Subcutaneous abdominal adipose tissue (tissue), 5 donors: ENCODE measurements at regions not wholly inside any gene's neighbourhood (a gene's known extent, or its start where the extent isn't known, plus 50 kb on each side); places are given as distances from the start of the nearest gene placed in this dataset.

ENCODE experiments used
- H3K27ac ChIP-seq: one replicate; pipeline ENCODE4 v1.7.0; 2013; ENCODE audit warnings: low read depth, mild to moderate bottlenecking, inconsistent platforms, low read length, moderate library complexity
- H3K27me3 ChIP-seq, 5 donors: one replicate each; pipeline ENCODE4 v1.7.0; 2013; ENCODE audit warnings: low read length in 5 of 5, inconsistent platforms in 1 of 5; ENCODE audit not compliant: control insufficient read depth in 5 of 5, insufficient read depth in 4 of 5
- H3K36me3 ChIP-seq, 5 donors: one replicate each; pipeline ENCODE4 v1.7.0; 2013; ENCODE audit warnings: low read length in 5 of 5; ENCODE audit not compliant: control insufficient read depth in 5 of 5, insufficient read depth in 5 of 5
- H3K4me1 ChIP-seq, 5 donors: one replicate each; pipeline ENCODE4 v1.7.0; 2013; ENCODE audit warnings: low read length in 5 of 5, mild to moderate bottlenecking in 3 of 5, moderate library complexity in 1 of 5; ENCODE audit not compliant: control insufficient read depth in 5 of 5, insufficient read depth in 5 of 5
- H3K4me3 ChIP-seq, 5 donors: one replicate each; pipeline ENCODE4 v1.7.0; 2013; ENCODE audit warnings: low read length in 5 of 5, low read depth in 1 of 5
- H3K9ac ChIP-seq, 5 donors: one replicate each; pipeline ENCODE4 v1.7.0; 2013; ENCODE audit warnings: low read length in 5 of 5, mild to moderate bottlenecking in 4 of 5, moderate library complexity in 3 of 5
- H3K9me3 ChIP-seq, 5 donors: one replicate each; pipeline ENCODE4 v1.7.0; 2013; ENCODE audit warnings: low read length in 5 of 5; ENCODE audit not compliant: control insufficient read depth in 5 of 5
- donor health status: healthy.
- donor health status: healthy.
- donor health status: healthy.
- donor health status: healthy.
- donor health status: healthy.

DNA sequence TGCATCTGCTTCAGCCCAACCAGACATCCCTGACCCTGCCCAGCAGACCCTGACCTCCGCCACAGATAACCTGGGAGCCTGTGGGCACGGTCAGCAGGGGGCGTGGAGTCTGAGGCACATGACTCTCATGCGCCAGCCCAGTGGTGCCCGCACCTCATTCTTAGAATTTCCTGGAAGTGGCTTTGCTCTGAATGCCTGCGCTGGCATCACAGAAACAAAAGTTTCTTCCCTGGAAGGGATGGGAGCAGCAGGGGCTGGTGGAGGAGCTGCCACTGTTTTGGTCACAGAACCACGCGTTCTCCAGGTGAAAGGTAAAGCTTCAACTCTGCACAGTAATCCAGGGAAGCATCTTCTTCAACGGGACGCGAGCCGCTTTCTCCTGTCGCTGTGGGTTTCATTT is 67.9 kb upstream of the DUSP22 start:
- H3K9ac ChIP-seq = no peak overlapping the region
- no peak overlapping the region for H3K27ac ChIP-seq
- H3K36me3 ChIP-seq = no peaks in the 10 kb centered on the region
- no peak overlapping the region for H3K4me3 ChIP-seq
- H3K27me3 ChIP-seq = peaks cover 0 to 5% (median 3%) of the 10 kb centered on the region in 5 donors
- no peaks in the 10 kb centered on the region for H3K9me3 ChIP-seq
- peaks cover 4 to 31% (median 15%) of the 10 kb centered on the region in 5 donors for H3K4me1 ChIP-seq

DNA sequence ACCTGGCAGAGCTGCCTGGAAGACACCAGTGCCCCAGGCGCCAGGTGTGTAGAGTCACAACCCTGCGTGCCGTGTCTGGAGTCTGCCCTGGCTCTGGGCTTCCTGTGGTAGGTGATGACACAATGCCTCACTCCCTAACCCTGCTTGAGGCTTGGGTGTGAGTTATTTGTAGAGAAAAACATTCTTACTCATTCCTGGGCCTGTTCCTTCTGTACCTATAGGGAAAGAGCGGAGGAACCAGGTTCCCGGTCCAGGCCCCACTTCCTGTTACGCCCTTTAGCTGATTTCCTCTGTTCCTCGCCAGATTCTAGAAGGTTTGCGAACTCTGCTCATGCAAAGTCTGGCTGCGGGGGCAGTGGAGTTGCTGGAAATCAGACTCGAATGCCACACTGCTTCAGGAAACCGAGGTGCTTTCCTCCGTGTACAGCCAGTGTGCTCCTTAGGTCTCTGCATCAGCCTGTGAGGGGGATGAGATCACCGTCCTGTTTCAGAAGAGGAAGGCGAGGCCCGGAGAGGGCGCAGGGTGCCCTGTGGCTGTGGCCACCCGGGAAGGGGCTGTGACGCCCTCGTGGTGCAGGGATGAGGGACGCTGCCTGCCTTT is 67.1 kb upstream of the DUSP22 start:
- no peak overlapping the region for H3K27ac ChIP-seq
- H3K9me3 ChIP-seq = no peaks in the 10 kb centered on the region
- H3K4me1 ChIP-seq = peaks cover 4 to 24% (median 13%) of the 10 kb centered on the region in 5 donors
- peaks cover 0 to 2% (median 0%) of the 10 kb centered on the region in 5 donors for H3K27me3 ChIP-seq
- peak overlapping the region in 2 of 5 donors; percentile 26 to 39 for H3K4me3 ChIP-seq
- no peaks in the 10 kb centered on the region for H3K36me3 ChIP-seq
- H3K9ac ChIP-seq = no peak overlapping the region

DNA sequence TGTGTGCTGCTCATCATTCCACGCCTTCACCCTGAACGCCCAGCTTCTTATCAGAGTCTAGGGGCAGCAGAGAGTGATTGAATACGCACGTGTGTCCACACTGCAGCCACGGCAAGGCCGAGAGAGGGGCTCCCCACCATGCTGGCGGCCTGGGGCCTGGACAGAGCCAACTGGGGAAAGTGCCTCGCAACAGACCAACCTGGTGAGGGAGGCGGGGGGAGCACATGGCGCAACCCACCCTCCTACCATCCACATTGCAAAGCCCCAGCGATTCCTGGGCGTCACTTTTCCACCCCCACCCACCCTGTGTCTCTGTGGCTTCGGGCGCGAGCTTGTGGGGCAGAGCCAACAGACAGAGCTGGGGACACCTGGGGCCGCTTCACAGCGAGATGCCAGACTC is 66.4 kb upstream of the DUSP22 start:
- no peaks in the 10 kb centered on the region for H3K9me3 ChIP-seq
- no peaks in the 10 kb centered on the region for H3K36me3 ChIP-seq
- H3K27me3 ChIP-seq = peaks cover 0 to 2% (median 0%) of the 10 kb centered on the region in 5 donors
- no peak overlapping the region for H3K27ac ChIP-seq
- peaks cover 4 to 21% (median 15%) of the 10 kb centered on the region in 5 donors for H3K4me1 ChIP-seq
- no peak overlapping the region for H3K9ac ChIP-seq
- H3K4me3 ChIP-seq = no peak overlapping the region

DNA sequence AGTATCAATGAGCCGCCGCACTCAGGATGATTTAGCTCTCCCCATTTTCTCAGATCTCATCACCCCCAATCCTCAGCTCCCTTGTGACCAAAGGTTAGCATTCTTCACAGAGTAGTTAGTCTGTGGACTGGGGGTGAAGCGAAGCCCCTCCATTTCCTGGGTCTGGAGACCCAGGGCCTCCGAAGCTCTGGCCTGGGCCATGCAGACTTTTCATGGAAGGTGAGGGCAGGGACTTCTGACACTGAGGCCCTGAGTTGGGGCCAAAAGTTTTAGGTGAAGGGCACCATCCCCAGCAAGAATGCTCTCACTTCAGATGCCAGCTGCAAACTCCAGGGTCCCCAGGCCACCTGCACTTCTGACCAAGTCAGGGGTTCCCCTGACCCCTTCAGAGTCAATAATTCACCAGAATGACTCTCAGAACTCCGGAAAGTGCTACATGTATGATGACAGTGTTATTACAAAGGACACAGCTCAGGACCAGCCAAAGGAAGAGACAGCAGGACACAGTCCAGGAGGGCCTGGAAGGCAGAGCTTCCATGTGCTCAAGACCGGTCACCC is 65.7 kb upstream of the DUSP22 start:
- H3K9ac ChIP-seq = no peak overlapping the region
- no peak overlapping the region for H3K27ac ChIP-seq
- H3K27me3 ChIP-seq = peaks cover 0 to 2% (median 0%) of the 10 kb centered on the region in 5 donors
- H3K36me3 ChIP-seq = no peaks in the 10 kb centered on the region
- H3K4me3 ChIP-seq = no peak overlapping the region
- H3K9me3 ChIP-seq = no peaks in the 10 kb centered on the region
- peaks cover 4 to 19% (median 15%) of the 10 kb centered on the region in 5 donors for H3K4me1 ChIP-seq

DNA sequence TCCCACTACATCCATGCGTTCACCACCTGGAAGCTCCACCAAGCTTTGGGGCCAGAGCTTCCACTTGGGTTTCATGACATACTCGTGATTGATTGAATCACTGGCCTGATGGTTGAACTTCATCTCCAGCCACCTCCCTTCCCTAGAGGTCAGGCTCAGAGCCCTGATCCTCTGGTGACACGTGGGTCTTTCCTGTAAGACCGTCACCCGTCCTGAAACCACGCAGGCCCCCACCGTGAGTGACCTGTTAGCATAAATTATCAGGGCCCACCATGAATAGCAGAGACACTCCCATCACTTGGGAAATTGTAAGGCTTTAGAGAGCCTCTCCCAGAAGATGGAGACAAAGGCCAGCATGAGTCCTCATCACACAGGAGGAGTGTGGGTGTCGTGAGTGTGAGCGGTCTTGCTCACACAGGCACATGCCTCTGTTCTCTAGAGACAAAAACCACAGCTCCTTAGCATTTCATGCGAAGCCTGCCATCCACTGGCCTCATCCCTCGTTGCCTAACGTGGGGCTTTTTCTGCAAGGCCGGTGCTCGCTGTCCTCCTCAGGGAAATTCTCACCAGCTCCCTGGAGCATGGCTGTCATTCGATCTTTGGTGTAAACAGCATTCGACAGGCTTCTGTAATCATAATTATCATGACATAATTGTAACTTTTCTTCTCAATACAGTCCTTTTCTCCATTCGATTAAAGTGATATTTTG is 65.1 kb upstream of the DUSP22 start:
- Histone ChIP-seq H3K36me3 (no peaks in the 10 kb centered on the region), H3K9me3 (no peaks in the 10 kb centered on the region), H3K4me1 (peaks cover 4 to 19% (median 15%) of the 10 kb centered on the region in 5 donors), H3K4me3 (no peak overlapping the region), H3K9ac (no peak overlapping the region), H3K27ac (no peak overlapping the region), H3K27me3 (no peaks in the 10 kb centered on the region)

DNA sequence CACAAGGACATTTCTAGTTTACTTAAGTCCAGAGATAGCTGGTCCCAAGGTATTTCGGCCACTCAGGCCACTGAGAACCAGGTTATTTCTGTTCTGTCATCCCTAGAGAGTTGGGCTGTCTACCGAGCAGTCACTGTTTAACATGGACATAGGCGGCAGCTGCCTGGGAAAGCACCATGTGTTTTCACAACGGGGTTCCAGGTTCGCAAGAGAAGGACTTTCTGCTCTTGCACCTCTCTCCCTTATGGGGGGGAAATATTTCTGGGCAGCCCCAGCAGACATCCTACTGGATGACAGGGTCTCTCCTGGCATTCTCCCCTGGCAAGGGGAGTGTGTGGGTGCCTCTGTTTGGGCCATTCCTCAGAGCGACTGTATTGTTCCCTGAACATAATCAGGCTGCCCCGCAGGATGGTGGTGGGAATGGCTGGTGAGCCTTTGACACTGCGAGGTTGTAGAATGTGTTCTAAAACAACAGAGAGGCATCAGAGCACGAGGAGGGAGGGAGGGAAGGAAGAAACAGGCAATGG is 64.4 kb upstream of the DUSP22 start:
- Histone ChIP-seq H3K9ac (no peak overlapping the region), H3K36me3 (no peaks in the 10 kb centered on the region), H3K27ac (no peak overlapping the region), H3K27me3 (no peaks in the 10 kb centered on the region), H3K4me3 (no peak overlapping the region), H3K4me1 (peaks cover 4 to 19% (median 15%) of the 10 kb centered on the region in 5 donors), H3K9me3 (no peaks in the 10 kb centered on the region)

DNA sequence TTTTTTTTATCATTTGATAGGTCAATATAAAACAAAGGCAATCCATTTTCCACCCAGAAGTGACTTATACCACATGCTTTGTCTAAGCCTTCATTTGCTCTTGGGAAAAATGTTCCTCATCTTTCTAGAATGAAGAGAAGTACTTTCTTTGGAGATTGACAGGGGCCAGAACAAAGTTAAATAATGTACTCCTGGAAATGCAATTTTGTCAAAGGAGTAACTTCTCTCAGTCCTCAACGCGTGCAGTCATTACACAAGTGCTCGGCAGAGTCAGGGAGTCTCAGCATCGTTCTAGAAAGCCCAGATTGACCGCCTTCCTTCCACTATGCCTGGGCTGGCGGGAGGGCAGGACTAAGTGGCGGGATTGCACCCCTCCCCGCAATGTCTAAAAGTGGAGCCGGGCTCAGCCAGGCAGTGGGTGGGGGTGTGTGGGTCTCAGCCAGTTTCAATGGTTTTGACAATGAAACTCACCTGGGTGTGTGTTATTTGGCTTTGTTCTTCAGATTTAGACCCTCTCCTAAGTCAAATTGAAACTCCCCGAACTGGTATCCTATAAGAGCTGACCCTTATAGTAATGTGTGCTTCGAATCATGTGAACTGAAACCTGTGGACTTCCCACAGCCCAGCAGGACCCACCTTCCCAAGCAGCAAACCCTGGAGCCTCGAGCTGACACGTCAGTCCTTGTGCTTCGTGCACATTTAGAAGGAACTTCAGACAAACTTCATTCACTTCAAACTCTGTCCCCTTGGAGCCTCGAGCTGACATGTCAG is 63.2 kb upstream of the DUSP22 start:
- no peak overlapping the region for H3K4me3 ChIP-seq
- H3K9ac ChIP-seq = no peak overlapping the region
- H3K4me1 ChIP-seq = peaks cover 4 to 19% (median 15%) of the 10 kb centered on the region in 5 donors
- no peaks in the 10 kb centered on the region for H3K9me3 ChIP-seq
- H3K27ac ChIP-seq = no peak overlapping the region
- H3K27me3 ChIP-seq = no peaks in the 10 kb centered on the region
- H3K36me3 ChIP-seq = no peaks in the 10 kb centered on the region

DNA sequence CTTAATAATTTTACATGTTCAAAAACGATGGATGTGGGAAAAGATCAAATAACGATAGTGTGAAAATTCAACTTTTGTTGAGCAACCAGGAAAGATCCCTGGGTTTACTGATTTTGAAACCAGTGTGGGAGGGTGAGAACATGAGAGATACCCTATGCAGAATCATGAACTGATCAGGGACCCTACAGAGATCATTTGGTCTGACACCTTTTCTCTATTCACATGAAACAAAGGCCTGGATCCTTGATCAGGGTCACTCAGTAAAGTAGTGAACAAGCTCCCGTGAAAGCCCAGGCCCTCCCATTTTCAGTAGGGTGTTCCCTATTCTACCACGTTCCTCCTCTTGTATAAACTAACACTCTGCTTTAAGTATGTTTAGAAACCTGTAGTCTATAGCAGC is 60.5 kb upstream of the DUSP22 start:
- no peaks in the 10 kb centered on the region for H3K27me3 ChIP-seq

DNA sequence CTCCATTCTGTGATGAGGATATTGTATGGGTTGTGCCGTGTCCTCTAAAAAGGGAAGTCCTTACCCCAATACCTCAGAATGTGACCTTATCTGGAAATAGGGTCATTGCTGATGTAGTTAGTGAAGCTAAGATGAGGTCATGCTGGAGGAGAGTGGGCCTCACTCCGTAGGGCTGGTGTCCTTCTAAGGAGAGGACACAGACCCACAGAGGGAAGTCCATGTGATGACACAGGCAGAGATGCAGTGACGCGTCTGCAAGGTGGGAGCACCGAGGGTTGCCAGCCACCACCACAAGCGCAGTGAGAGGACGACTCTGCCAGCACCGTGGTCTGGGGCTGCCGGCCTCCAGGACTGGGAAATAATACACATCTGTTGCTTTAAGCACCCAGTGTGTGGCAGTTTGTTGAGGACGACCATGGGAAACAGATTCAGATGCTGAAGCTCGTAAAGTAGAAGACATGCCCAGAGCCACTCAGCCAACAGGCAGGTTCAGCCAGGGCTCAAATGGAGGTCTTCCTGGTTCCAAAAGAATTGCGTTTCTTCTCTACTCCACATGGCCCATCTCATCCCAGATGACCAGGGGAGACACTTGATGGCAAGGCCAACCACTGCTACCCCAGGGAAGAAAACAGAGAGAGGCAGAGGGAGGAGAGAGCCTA is 59.2 kb upstream of the DUSP22 start:
- Histone ChIP-seq H3K4me3 (no peak overlapping the region), H3K9me3 (no peaks in the 10 kb centered on the region), H3K9ac (no peak overlapping the region), H3K27ac (no peak overlapping the region), H3K4me1 (peaks cover 3 to 14% (median 12%) of the 10 kb centered on the region in 5 donors), H3K27me3 (no peaks in the 10 kb centered on the region), H3K36me3 (no peaks in the 10 kb centered on the region)

More for the DNA sequence above, 60.5 kb upstream of the DUSP22 start:
- no peaks in the 10 kb centered on the region for H3K9me3 ChIP-seq
- H3K36me3 ChIP-seq = no peaks in the 10 kb centered on the region
- no peak overlapping the region for H3K9ac ChIP-seq
- no peak overlapping the region for H3K27ac ChIP-seq
- H3K4me1 ChIP-seq = peaks cover 6 to 18% (median 17%) of the 10 kb centered on the region in 5 donors
- no peak overlapping the region for H3K4me3 ChIP-seq
